WTC11 (cell line): ENCODE measurements at regions not wholly inside any gene's neighbourhood (a gene's known extent, or its start where the extent isn't known, plus 50 kb on each side); places are given as distances from the start of the nearest gene placed in this dataset.
A peak's percentile ranks its signal among the peaks of the same experiment; 100 is the strongest.
"Not testable (repeated sequence)": the region's sequence is repeated elsewhere in the genome, so short reads cannot be mapped to it uniquely, and the experiment has no call there.

Source experiments
- ATAC-seq: fragments of 200-7000 bp; cut with Tn5 transposase; 2 replicates; pipeline ENCODE4 v1.10.0; 2021; ENCODE audit warnings: mild to moderate bottlenecking, moderate library complexity
- CTCF ChIA-PET: fragments of 300-600 bp; sonication (Branson Sonifier 250); formaldehyde crosslinking; loops from one replicate; lab custom pipeline; 2021; ENCODE audit warnings: antibody characterized with exemption; lab: Charles Lee
- POLR2A ChIA-PET: fragments of 350-600 bp; sonication (Branson Sonifier 250); formaldehyde crosslinking; loops from one replicate; lab custom pipeline; 2021; ENCODE audit warnings: antibody characterized with exemption; lab: Charles Lee
- DNase-seq: peaks from one replicate; pipeline ENCODE4 v3.0.0; 2021; ENCODE audit warnings: low spot score
- H3K27ac Mint-ChIP-seq: 2 replicates; pipeline ENCODE4 v1.8.0; 2021; ENCODE audit warnings: mixed read lengths
- H3K27me3 Mint-ChIP-seq: 2 replicates; pipeline ENCODE4 v1.8.0; 2021; ENCODE audit warnings: low read depth, mild to moderate bottlenecking, moderate library complexity, mixed read lengths
- H3K36me3 Mint-ChIP-seq: 2 replicates; pipeline ENCODE4 v1.8.0; 2021; ENCODE audit warnings: mixed read lengths
- H3K4me1 Mint-ChIP-seq: 2 replicates; pipeline ENCODE4 v1.8.0; 2022; ENCODE audit warnings: mixed read lengths
- H3K4me3 Mint-ChIP-seq: 2 replicates; pipeline ENCODE4 v1.8.0; 2021; ENCODE audit warnings: mild to moderate bottlenecking, moderate library complexity, mixed read lengths
- H3K9me3 Mint-ChIP-seq: 2 replicates; pipeline ENCODE4 v1.8.0; 2021; ENCODE audit warnings: mixed read lengths
- ATF1 ChIP-seq: sonication (generic); formaldehyde crosslinking; IDR thresholded peaks from 2 replicates; pipeline ENCODE4 v1.8.1; 2023; ENCODE audit warnings: mild to moderate bottlenecking, moderate library complexity, missing genetic modification reagents
- ATF3 ChIP-seq: sonication (generic); formaldehyde crosslinking; conservative IDR thresholded peaks from 2 replicates; pipeline ENCODE4 v1.8.1; 2022; ENCODE audit warnings: mild to moderate bottlenecking, missing genetic modification reagents
- GRHL2 ChIP-seq: fragments of 250-450 bp; sonication (Bioruptor Pico); IDR thresholded peaks from 2 replicates; pipeline ENCODE4 v1.8.0; 2022; ENCODE audit warnings: mild to moderate bottlenecking, moderate library complexity; ENCODE audit not compliant: insufficient replicate concordance, severe bottlenecking
- GTF2I ChIP-seq: fragments of 250-450 bp; sonication (Bioruptor Pico); conservative IDR thresholded peaks from 2 replicates; pipeline ENCODE4 v1.4.0; 2021; ENCODE audit warnings: mild to moderate bottlenecking
- HMGA2 ChIP-seq: fragments of 250-450 bp; sonication (Bioruptor Pico); IDR thresholded peaks from 2 replicates; pipeline ENCODE4 v1.4.0; 2021; ENCODE audit warnings: mild to moderate bottlenecking, moderate library complexity
- JAZF1 ChIP-seq: fragments of 250-450 bp; sonication (Bioruptor Pico); IDR thresholded peaks from 2 replicates; pipeline ENCODE4 v1.9.0; 2021; ENCODE audit warnings: moderate library complexity, mild to moderate bottlenecking, inconsistent platforms
- KAT7 ChIP-seq: sonication (generic); formaldehyde crosslinking; IDR thresholded peaks from 2 replicates; pipeline ENCODE4 v1.8.1; 2023; ENCODE audit warnings: missing genetic modification reagents, mild to moderate bottlenecking, borderline replicate concordance
- MAX ChIP-seq: sonication (generic); formaldehyde crosslinking; IDR thresholded peaks from 2 replicates; pipeline ENCODE4 v1.8.0; 2022; ENCODE audit warnings: mild to moderate bottlenecking, missing genetic modification reagents
- NFATC4 ChIP-seq: fragments of 250-450 bp; sonication (Bioruptor Pico); IDR thresholded peaks from 2 replicates; pipeline ENCODE4 v1.9.0; 2021; ENCODE audit warnings: mild to moderate bottlenecking
- NR1H2 ChIP-seq: sonication (generic); formaldehyde crosslinking; IDR thresholded peaks from 2 replicates; pipeline ENCODE4 v1.9.0; 2021; ENCODE audit warnings: mild to moderate bottlenecking, moderate library complexity, missing genetic modification reagents
- NR3C1 ChIP-seq: sonication (generic); formaldehyde crosslinking; conservative IDR thresholded peaks from 2 replicates; pipeline ENCODE4 v1.8.1; 2023; ENCODE audit warnings: low read depth, mild to moderate bottlenecking, missing genetic modification reagents
- OVOL2 ChIP-seq: fragments of 250-450 bp; sonication (Bioruptor Pico); IDR thresholded peaks from 2 replicates; pipeline ENCODE4 v1.9.0; 2021; ENCODE audit warnings: mild to moderate bottlenecking, borderline replicate concordance
- SMAD3 ChIP-seq: sonication (generic); formaldehyde crosslinking; IDR thresholded peaks from 2 replicates; pipeline ENCODE4 v1.8.0; 2022; ENCODE audit warnings: missing genetic modification reagents, mild to moderate bottlenecking, borderline replicate concordance
- SMAD4 ChIP-seq: sonication (generic); formaldehyde crosslinking; IDR thresholded peaks from 2 replicates; pipeline ENCODE4 v1.8.0; 2022; ENCODE audit warnings: mild to moderate bottlenecking, missing genetic modification reagents
- USF1 ChIP-seq: sonication (generic); formaldehyde crosslinking; IDR thresholded peaks from 2 replicates; pipeline ENCODE4 v1.8.0; 2022; ENCODE audit warnings: mild to moderate bottlenecking, missing genetic modification reagents
- ZMAT4 ChIP-seq: fragments of 250-450 bp; sonication (Bioruptor Pico); IDR thresholded peaks from 2 replicates; pipeline ENCODE4 v1.9.0; 2021; ENCODE audit warnings: mild to moderate bottlenecking
- ZNF425 ChIP-seq: fragments of 250-450 bp; sonication (Bioruptor Pico); conservative IDR thresholded peaks from 2 replicates; pipeline ENCODE4 v1.9.0; 2021; ENCODE audit warnings: mild to moderate bottlenecking
- TF ChIP-seq, protein P1 (sequence below): sonication (generic); formaldehyde crosslinking; IDR thresholded peaks from 2 replicates; pipeline ENCODE4 v1.8.0; 2023; ENCODE audit warnings: mild to moderate bottlenecking, missing genetic modification reagents
- TF ChIP-seq, protein P2 (sequence below): sonication (generic); formaldehyde crosslinking; IDR thresholded peaks from 2 replicates; pipeline ENCODE4 v1.8.0; 2022; ENCODE audit warnings: mild to moderate bottlenecking, missing genetic modification reagents
- TF ChIP-seq, protein P3 (sequence below): sonication (generic); formaldehyde crosslinking; IDR thresholded peaks from 2 replicates; pipeline ENCODE4 v1.8.1; 2022; ENCODE audit warnings: low read depth, missing genetic modification reagents, borderline replicate concordance
- TF ChIP-seq, protein P4 (sequence below): sonication (generic); formaldehyde crosslinking; IDR thresholded peaks from 2 replicates; pipeline ENCODE4 v1.8.0; 2022; ENCODE audit warnings: missing genetic modification reagents

DNA sequence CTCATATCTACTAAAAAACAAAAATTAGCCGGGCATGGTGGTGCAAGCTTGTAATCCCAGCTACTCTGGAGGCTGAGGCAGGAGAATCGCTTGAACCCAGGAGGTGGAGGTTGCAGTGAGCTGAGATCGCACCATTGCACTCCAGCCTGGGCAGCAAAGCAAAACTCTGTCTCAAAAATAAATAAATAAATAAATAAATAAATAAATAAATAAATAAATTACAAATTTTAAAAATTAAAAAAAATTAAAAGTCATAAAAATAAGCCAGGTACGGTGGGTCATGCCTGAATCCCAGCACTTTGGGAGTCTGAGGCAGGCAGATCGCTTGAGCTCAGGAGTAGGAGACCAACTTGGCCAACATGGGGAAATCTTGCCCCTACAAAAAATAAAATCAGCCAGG, 59.7 kb upstream of the SH3GLB1 start:
- TF ChIP-seq HMGA2 (CRISPR knock-in tag): peak; percentile 71
- CTCF ChIA-PET: not testable (repeated sequence)

GRCh38 chr1:86645851-86646250, 58.5 kb upstream of the SH3GLB1 start:
- Mint-ChIP-seq H3K27ac (no peak overlapping the region), H3K4me3 (no peak overlapping the region), H3K9me3 (no peaks in the 10 kb centered on the region), H3K27me3 (no peaks in the 10 kb centered on the region)
- ChIA-PET POLR2A (no interaction called here), CTCF (interaction anchor here (1.4 kb wide), 1 partner anchor 58 kb away, joined by 4 read pairs; the partner anchor contains the start of gene SH3GLB1)
- TF ChIP-seq ATF1 (no peak), OVOL2 (CRISPR knock-in tag) (no peak), ATF3 (CRISPR knock-in tag) (no peak), KAT7 (CRISPR knock-in tag) (no peak), MAX (CRISPR knock-in tag) (no peak), NFATC4 (no peak), SMAD4 (CRISPR knock-in tag) (no peak), NR3C1 (CRISPR knock-in tag) (no peak), USF1 (CRISPR knock-in tag) (no peak), SMAD3 (no peak), ZNF425 (CRISPR knock-in tag) (no peak), GRHL2 (CRISPR knock-in tag) (no peak), JAZF1 (no peak), GTF2I (CRISPR knock-in tag) (no peak), NR1H2 (CRISPR knock-in tag) (no peak), ZMAT4 (CRISPR knock-in tag) (no peak)
- TF ChIP-seq, protein P1, sequence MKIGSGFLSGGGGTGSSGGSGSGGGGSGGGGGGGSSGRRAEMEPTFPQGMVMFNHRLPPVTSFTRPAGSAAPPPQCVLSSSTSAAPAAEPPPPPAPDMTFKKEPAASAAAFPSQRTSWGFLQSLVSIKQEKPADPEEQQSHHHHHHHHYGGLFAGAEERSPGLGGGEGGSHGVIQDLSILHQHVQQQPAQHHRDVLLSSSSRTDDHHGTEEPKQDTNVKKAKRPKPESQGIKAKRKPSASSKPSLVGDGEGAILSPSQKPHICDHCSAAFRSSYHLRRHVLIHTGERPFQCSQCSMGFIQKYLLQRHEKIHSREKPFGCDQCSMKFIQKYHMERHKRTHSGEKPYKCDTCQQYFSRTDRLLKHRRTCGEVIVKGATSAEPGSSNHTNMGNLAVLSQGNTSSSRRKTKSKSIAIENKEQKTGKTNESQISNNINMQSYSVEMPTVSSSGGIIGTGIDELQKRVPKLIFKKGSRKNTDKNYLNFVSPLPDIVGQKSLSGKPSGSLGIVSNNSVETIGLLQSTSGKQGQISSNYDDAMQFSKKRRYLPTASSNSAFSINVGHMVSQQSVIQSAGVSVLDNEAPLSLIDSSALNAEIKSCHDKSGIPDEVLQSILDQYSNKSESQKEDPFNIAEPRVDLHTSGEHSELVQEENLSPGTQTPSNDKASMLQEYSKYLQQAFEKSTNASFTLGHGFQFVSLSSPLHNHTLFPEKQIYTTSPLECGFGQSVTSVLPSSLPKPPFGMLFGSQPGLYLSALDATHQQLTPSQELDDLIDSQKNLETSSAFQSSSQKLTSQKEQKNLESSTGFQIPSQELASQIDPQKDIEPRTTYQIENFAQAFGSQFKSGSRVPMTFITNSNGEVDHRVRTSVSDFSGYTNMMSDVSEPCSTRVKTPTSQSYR (CRISPR knock-in tag): no peak
- TF ChIP-seq, protein P2, sequence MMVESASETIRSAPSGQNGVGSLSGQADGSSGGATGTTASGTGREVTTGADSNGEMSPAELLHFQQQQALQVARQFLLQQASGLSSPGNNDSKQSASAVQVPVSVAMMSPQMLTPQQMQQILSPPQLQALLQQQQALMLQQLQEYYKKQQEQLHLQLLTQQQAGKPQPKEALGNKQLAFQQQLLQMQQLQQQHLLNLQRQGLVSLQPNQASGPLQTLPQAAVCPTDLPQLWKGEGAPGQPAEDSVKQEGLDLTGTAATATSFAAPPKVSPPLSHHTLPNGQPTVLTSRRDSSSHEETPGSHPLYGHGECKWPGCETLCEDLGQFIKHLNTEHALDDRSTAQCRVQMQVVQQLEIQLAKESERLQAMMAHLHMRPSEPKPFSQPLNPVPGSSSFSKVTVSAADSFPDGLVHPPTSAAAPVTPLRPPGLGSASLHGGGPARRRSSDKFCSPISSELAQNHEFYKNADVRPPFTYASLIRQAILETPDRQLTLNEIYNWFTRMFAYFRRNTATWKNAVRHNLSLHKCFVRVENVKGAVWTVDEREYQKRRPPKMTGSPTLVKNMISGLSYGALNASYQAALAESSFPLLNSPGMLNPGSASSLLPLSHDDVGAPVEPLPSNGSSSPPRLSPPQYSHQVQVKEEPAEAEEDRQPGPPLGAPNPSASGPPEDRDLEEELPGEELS (CRISPR knock-in tag): no peak
- TF ChIP-seq, protein P3, sequence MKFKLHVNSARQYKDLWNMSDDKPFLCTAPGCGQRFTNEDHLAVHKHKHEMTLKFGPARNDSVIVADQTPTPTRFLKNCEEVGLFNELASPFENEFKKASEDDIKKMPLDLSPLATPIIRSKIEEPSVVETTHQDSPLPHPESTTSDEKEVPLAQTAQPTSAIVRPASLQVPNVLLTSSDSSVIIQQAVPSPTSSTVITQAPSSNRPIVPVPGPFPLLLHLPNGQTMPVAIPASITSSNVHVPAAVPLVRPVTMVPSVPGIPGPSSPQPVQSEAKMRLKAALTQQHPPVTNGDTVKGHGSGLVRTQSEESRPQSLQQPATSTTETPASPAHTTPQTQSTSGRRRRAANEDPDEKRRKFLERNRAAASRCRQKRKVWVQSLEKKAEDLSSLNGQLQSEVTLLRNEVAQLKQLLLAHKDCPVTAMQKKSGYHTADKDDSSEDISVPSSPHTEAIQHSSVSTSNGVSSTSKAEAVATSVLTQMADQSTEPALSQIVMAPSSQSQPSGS (CRISPR knock-in tag): no peak
- TF ChIP-seq, protein P4, sequence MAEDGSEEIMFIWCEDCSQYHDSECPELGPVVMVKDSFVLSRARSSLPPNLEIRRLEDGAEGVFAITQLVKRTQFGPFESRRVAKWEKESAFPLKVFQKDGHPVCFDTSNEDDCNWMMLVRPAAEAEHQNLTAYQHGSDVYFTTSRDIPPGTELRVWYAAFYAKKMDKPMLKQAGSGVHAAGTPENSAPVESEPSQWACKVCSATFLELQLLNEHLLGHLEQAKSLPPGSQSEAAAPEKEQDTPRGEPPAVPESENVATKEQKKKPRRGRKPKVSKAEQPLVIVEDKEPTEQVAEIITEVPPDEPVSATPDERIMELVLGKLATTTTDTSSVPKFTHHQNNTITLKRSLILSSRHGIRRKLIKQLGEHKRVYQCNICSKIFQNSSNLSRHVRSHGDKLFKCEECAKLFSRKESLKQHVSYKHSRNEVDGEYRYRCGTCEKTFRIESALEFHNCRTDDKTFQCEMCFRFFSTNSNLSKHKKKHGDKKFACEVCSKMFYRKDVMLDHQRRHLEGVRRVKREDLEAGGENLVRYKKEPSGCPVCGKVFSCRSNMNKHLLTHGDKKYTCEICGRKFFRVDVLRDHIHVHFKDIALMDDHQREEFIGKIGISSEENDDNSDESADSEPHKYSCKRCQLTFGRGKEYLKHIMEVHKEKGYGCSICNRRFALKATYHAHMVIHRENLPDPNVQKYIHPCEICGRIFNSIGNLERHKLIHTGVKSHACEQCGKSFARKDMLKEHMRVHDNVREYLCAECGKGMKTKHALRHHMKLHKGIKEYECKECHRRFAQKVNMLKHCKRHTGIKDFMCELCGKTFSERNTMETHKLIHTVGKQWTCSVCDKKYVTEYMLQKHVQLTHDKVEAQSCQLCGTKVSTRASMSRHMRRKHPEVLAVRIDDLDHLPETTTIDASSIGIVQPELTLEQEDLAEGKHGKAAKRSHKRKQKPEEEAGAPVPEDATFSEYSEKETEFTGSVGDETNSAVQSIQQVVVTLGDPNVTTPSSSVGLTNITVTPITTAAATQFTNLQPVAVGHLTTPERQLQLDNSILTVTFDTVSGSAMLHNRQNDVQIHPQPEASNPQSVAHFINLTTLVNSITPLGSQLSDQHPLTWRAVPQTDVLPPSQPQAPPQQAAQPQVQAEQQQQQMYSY: no peak
- TF ChIP-seq, all 79 proteins: peak for 0
- DNase-seq (no peak), ATAC-seq (no peak)
- no peaks in the 10 kb centered on the region for H3K36me3 Mint-ChIP-seq
- H3K4me1 Mint-ChIP-seq: no peaks in the 10 kb centered on the region

More for the DNA sequence above, 59.7 kb upstream of the SH3GLB1 start:
- DNase-seq, H3K9me3 Mint-ChIP-seq, H3K4me1 Mint-ChIP-seq, H3K27me3 Mint-ChIP-seq, H3K27ac Mint-ChIP-seq, H3K4me3 Mint-ChIP-seq, ATAC-seq, H3K36me3 Mint-ChIP-seq: not testable (repeated sequence)
- POLR2A ChIA-PET: interaction anchor here (0.6 kb wide), 1 partner anchor 61 kb away, joined by 3 read pairs; no protein-coding TSS in a partner anchor
